CD8-positive, alpha-beta memory T cell (primary cell): ENCODE measurements at regions not wholly inside any gene's neighbourhood (a gene's known extent, or its start where the extent isn't known, plus 50 kb on each side); places are given as distances from the start of the nearest gene placed in this dataset.

ENCODE experiments used
- CTCF ChIA-PET: fragments of 350-600 bp; sonication (Branson Sonifier 250); formaldehyde crosslinking; loops from one replicate; lab custom pipeline; 2021; ENCODE audit warnings: antibody characterized with exemption; lab: Charles Lee
- POLR2A ChIA-PET: fragments of 350-600 bp; sonication (Branson Sonifier 250); formaldehyde crosslinking; loops from one replicate; lab custom pipeline; 2021; ENCODE audit warnings: antibody characterized with exemption; lab: Charles Lee
- DNase-seq, 5 donors: peaks; one replicate each; pipeline versions ENCODE4 v3.0.0 to v3.0.0-alpha.2; 2020 to 2022; ENCODE audit warnings: mixed read lengths in 1 of 5
- H3K27ac ChIP-seq: one replicate; pipeline ENCODE4 v1.7.0; 2013; ENCODE audit warnings: low read depth, mild to moderate bottlenecking, low read length, moderate library complexity
- H3K27me3 ChIP-seq: 2 replicates; pipeline ENCODE4 v1.7.0; 2013; ENCODE audit warnings: low read length, mild to moderate bottlenecking; ENCODE audit not compliant: insufficient read depth, poor library complexity, severe bottlenecking
- H3K36me3 ChIP-seq: 2 replicates; pipeline ENCODE4 v1.7.0; 2013; ENCODE audit warnings: mild to moderate bottlenecking, low read length, moderate library complexity; ENCODE audit not compliant: insufficient read depth
- H3K4me1 ChIP-seq: 2 replicates; pipeline ENCODE4 v1.7.0; 2013; ENCODE audit warnings: mild to moderate bottlenecking, low read length, moderate library complexity; ENCODE audit not compliant: insufficient read depth
- H3K4me3 ChIP-seq: 2 replicates; pipeline ENCODE4 v1.7.0; 2013; ENCODE audit warnings: mild to moderate bottlenecking, low read length
- H3K9me3 ChIP-seq: 2 replicates; pipeline ENCODE4 v1.7.0; 2013; ENCODE audit warnings: mild to moderate bottlenecking, low read length
- H3K27ac Mint-ChIP-seq, 8 donors: one replicate each; pipeline ENCODE4 v1.8.0; 2020 to 2021; ENCODE audit warnings: mixed read lengths in 8 of 8, mild to moderate bottlenecking in 6 of 8, inconsistent platforms in 3 of 8, moderate library complexity in 3 of 8
- H3K27me3 Mint-ChIP-seq, 2 donors: one replicate each; pipeline ENCODE4 v1.8.0; 2020 to 2021; ENCODE audit warnings: mixed read lengths in 2 of 2, mild to moderate bottlenecking in 1 of 2, moderate library complexity in 1 of 2
- H3K36me3 Mint-ChIP-seq, 3 donors: one replicate each; pipeline ENCODE4 v1.8.0; 2020 to 2021; ENCODE audit warnings: mixed read lengths in 3 of 3, inconsistent platforms in 1 of 3, mild to moderate bottlenecking in 1 of 3
- H3K4me1 Mint-ChIP-seq, 3 donors: one replicate each; pipeline ENCODE4 v1.8.0; 2020 to 2021; ENCODE audit warnings: mixed read lengths in 3 of 3, inconsistent platforms in 1 of 3, mild to moderate bottlenecking in 1 of 3
- H3K4me3 Mint-ChIP-seq, 7 donors: one replicate each; pipeline ENCODE4 v1.8.0; 2020 to 2021; ENCODE audit warnings: mixed read lengths in 7 of 7, mild to moderate bottlenecking in 6 of 7, moderate library complexity in 4 of 7, inconsistent platforms in 2 of 7
- H3K9me3 Mint-ChIP-seq, 5 donors: one replicate each; pipeline ENCODE4 v1.8.0; 2020 to 2022; ENCODE audit warnings: mixed read lengths in 5 of 5, mild to moderate bottlenecking in 3 of 5, moderate library complexity in 2 of 5, inconsistent platforms in 1 of 5

GRCh38 chr17:79521225-79521624, 89.6 kb downstream of the RBFOX3 start:
- Mint-ChIP-seq H3K9me3 (no peaks in the 10 kb centered on the region), H3K4me3 (no peak overlapping the region), H3K4me1 (peaks cover 0 to 2% (median 0%) of the 10 kb centered on the region in 3 donors), H3K36me3 (no peaks in the 10 kb centered on the region), H3K27me3 (peaks cover 13 to 27% of the 10 kb centered on the region in 2 donors), H3K27ac (no peak overlapping the region)
- Histone ChIP-seq H3K4me3 (no peak overlapping the region), H3K27me3 (peaks cover 12% of the 10 kb centered on the region), H3K9me3 (no peaks in the 10 kb centered on the region), H3K36me3 (no peaks in the 10 kb centered on the region), H3K27ac (no peak overlapping the region), H3K4me1 (no peaks in the 10 kb centered on the region)
- no peak for DNase-seq
- CTCF ChIA-PET = no interaction called here
- POLR2A ChIA-PET = no interaction called here

DNA sequence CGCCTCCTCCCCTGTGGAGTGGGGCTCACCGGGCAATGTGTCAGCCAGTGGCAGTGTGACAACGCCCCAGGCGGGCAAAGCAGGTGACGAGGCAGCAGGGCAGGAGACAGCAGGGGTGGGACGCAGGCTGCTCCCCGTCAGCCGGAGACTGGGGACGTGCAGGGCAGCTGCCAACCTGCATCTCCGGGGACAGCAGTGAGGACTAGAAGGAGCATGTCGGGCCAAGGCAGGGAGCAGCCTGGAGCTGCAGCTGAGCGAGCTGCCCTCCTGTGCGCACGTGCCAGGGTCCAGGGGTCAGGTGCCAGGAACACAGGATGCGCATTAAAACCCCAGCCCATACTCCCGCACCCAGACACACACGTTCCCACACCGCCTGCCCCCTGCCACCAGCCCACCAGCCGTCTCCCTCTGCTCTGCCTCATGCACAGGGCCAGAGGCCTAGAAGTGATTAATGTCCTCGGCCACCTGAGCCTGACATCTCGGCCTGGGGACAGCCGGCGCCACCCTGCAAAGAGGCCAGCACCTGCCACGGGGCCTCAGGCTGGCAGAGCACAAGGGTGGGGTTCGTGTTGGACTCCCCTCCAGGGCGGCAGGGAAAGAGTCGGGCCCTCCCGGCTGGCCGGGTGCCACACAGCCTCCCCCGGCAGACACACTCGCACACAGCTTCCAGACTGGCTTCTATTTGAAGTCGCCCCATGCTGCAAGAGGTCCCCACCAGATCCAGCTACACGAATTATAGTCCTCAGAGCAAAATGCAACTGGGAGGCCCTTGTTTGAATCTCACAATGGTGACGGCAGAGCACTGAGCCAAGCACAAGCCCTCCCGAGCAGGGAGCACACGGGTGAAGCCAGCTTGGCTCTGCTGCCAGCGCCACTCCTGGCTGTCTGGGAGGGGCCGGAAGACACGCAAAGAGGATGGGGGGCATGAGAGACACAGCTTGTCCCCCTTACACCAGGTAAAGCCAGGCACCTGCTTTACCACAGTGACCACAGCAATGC, 90.4 kb downstream of the RBFOX3 start:
- peaks cover 0 to 2% (median 0%) of the 10 kb centered on the region in 3 donors for H3K4me1 Mint-ChIP-seq
- no peaks in the 10 kb centered on the region for H3K36me3 Mint-ChIP-seq
- POLR2A ChIA-PET = no interaction called here
- H3K4me1 ChIP-seq = no peaks in the 10 kb centered on the region
- no peaks in the 10 kb centered on the region for H3K9me3 Mint-ChIP-seq
- peaks cover 12% of the 10 kb centered on the region for H3K27me3 ChIP-seq
- H3K4me3 ChIP-seq = no peak overlapping the region
- CTCF ChIA-PET = no interaction called here
- H3K27me3 Mint-ChIP-seq = peaks cover 8 to 32% of the 10 kb centered on the region in 2 donors
- no peak overlapping the region for H3K27ac ChIP-seq
- H3K27ac Mint-ChIP-seq = no peak overlapping the region
- no peak for DNase-seq
- no peaks in the 10 kb centered on the region for H3K36me3 ChIP-seq
- H3K9me3 ChIP-seq = no peaks in the 10 kb centered on the region
- no peak overlapping the region for H3K4me3 Mint-ChIP-seq

- H3K27me3 Mint-ChIP-seq = peaks cover 7 to 33% of the 10 kb centered on the region in 2 donors
- Histone ChIP-seq H3K27me3 (peaks cover 12% of the 10 kb centered on the region), H3K4me3 (no peak overlapping the region), H3K9me3 (no peaks in the 10 kb centered on the region), H3K36me3 (no peaks in the 10 kb centered on the region), H3K27ac (no peak overlapping the region), H3K4me1 (no peaks in the 10 kb centered on the region)
- ChIA-PET POLR2A (no interaction called here), CTCF (no interaction called here)
- H3K27ac Mint-ChIP-seq = no peak overlapping the region
- H3K4me1 Mint-ChIP-seq = peaks cover 0 to 2% (median 0%) of the 10 kb centered on the region in 3 donors
- H3K9me3 Mint-ChIP-seq = no peaks in the 10 kb centered on the region
- no peak for DNase-seq
- H3K36me3 Mint-ChIP-seq = no peaks in the 10 kb centered on the region
- H3K4me3 Mint-ChIP-seq = no peak overlapping the region
These were observed 91.2 kb downstream of the RBFOX3 start for GRCh38 chr17:79519601-79520000.

GRCh38 chr17:79518585-79519523, 92.0 kb downstream of the RBFOX3 start:
- H3K4me1 Mint-ChIP-seq = peaks cover 0 to 2% (median 0%) of the 10 kb centered on the region in 3 donors
- no peaks in the 10 kb centered on the region for H3K36me3 Mint-ChIP-seq
- ChIA-PET POLR2A (no interaction called here), CTCF (no interaction called here)
- H3K27me3 ChIP-seq = peaks cover 8% of the 10 kb centered on the region
- H3K4me3 ChIP-seq = no peak overlapping the region
- no peak for DNase-seq
- no peaks in the 10 kb centered on the region for H3K4me1 ChIP-seq
- H3K9me3 Mint-ChIP-seq = no peaks in the 10 kb centered on the region
- peak overlapping the region in 1 of 7 donors; percentile 12 for H3K4me3 Mint-ChIP-seq
- H3K9me3 ChIP-seq = no peaks in the 10 kb centered on the region
- no peaks in the 10 kb centered on the region for H3K36me3 ChIP-seq
- no peak overlapping the region for H3K27ac Mint-ChIP-seq
- H3K27ac ChIP-seq = no peak overlapping the region
- H3K27me3 Mint-ChIP-seq = peaks cover 7 to 26% of the 10 kb centered on the region in 2 donors

GRCh38 chr17:79517827-79518584, 92.8 kb downstream of the RBFOX3 start:
- ChIA-PET POLR2A (no interaction called here), CTCF (no interaction called here)
- H3K4me3 Mint-ChIP-seq = no peak overlapping the region
- H3K4me1 Mint-ChIP-seq = peaks cover 0 to 2% (median 0%) of the 10 kb centered on the region in 3 donors
- no peak for DNase-seq
- no peaks in the 10 kb centered on the region for H3K4me1 ChIP-seq
- peaks cover 8% of the 10 kb centered on the region for H3K27me3 ChIP-seq
- no peaks in the 10 kb centered on the region for H3K36me3 Mint-ChIP-seq
- no peak overlapping the region for H3K4me3 ChIP-seq
- H3K9me3 ChIP-seq = no peaks in the 10 kb centered on the region
- H3K36me3 ChIP-seq = no peaks in the 10 kb centered on the region
- H3K27ac Mint-ChIP-seq = peak overlapping the region in 1 of 8 donors; percentile 70
- no peaks in the 10 kb centered on the region for H3K9me3 Mint-ChIP-seq
- peaks cover 7 to 25% of the 10 kb centered on the region in 2 donors for H3K27me3 Mint-ChIP-seq
- H3K27ac ChIP-seq = no peak overlapping the region

- H3K9me3 Mint-ChIP-seq = peaks cover 0 to 2% (median 0%) of the 10 kb centered on the region in 5 donors
- H3K36me3 Mint-ChIP-seq = peaks cover 0 to 1% (median 0%) of the 10 kb centered on the region in 3 donors
- H3K27ac ChIP-seq = no peak overlapping the region
- H3K36me3 ChIP-seq = no peaks in the 10 kb centered on the region
- H3K4me1 Mint-ChIP-seq = peaks cover 0 to 2% (median 0%) of the 10 kb centered on the region in 3 donors
- H3K4me1 ChIP-seq = no peaks in the 10 kb centered on the region
- H3K27ac Mint-ChIP-seq = no peak overlapping the region
- POLR2A ChIA-PET = no interaction called here
- H3K4me3 Mint-ChIP-seq = no peak overlapping the region
- peaks cover 1% of the 10 kb centered on the region for H3K27me3 ChIP-seq
- no peak overlapping the region for H3K4me3 ChIP-seq
- peaks cover 7 to 25% of the 10 kb centered on the region in 2 donors for H3K27me3 Mint-ChIP-seq
- CTCF ChIA-PET = no interaction called here
- DNase-seq = no peak
- no peaks in the 10 kb centered on the region for H3K9me3 ChIP-seq
These were observed 94.9 kb downstream of the RBFOX3 start for GRCh38 chr17:79515646-79516571.

- no peak overlapping the region for H3K4me3 ChIP-seq
- H3K4me1 ChIP-seq = no peaks in the 10 kb centered on the region
- H3K27ac ChIP-seq = no peak overlapping the region
- Mint-ChIP-seq H3K4me3 (no peak overlapping the region), H3K27me3 (peaks cover 7 to 25% of the 10 kb centered on the region in 2 donors), H3K9me3 (peaks cover 0 to 2% (median 0%) of the 10 kb centered on the region in 5 donors), H3K36me3 (peaks cover 0 to 1% (median 0%) of the 10 kb centered on the region in 3 donors), H3K4me1 (peaks cover 0 to 2% (median 0%) of the 10 kb centered on the region in 3 donors), H3K27ac (no peak overlapping the region)
- ChIA-PET POLR2A (no interaction called here), CTCF (no interaction called here)
- no peaks in the 10 kb centered on the region for H3K27me3 ChIP-seq
- no peak for DNase-seq
- no peaks in the 10 kb centered on the region for H3K9me3 ChIP-seq
- no peaks in the 10 kb centered on the region for H3K36me3 ChIP-seq
These were observed 95.7 kb downstream of the RBFOX3 start for GRCh38 chr17:79515110-79515509.
